Smooth muscle cell (in vitro differentiated cells): ENCODE measurements at regions not wholly inside any gene's neighbourhood (a gene's known extent, or its start where the extent isn't known, plus 50 kb on each side); places are given as distances from the start of the nearest gene placed in this dataset.

Experiments
- DNase-seq: peaks from one replicate; lab custom pipeline; 2025; ENCODE audit not compliant: unreplicated experiment; lab: John Stamatoyannopoulos, UW
- H2AFZ ChIP-seq: fragments of 200-600 bp; sonication (generic); 2 replicates; pipeline ENCODE4 v1.6.0; 2016; ENCODE audit warnings: antibody characterized with exemption, low read depth, mild to moderate bottlenecking
- H3F3A ChIP-seq: fragments of 200-600 bp; sonication (generic); 2 replicates; pipeline ENCODE4 v1.6.0; 2017; ENCODE audit warnings: antibody characterized with exemption, low read depth
- H3K27ac ChIP-seq: fragments of 200-600 bp; sonication (generic); 2 replicates; pipeline ENCODE4 v1.5.1; 2016; ENCODE audit warnings: low read depth, mild to moderate bottlenecking
- H3K27me3 ChIP-seq: fragments of 200-600 bp; sonication (generic); 2 replicates; pipeline ENCODE4 v1.6.1; 2016; ENCODE audit warnings: low read depth, mild to moderate bottlenecking
- H3K36me3 ChIP-seq: fragments of 200-600 bp; sonication (generic); 2 replicates; pipeline ENCODE4 v1.5.1; 2016; ENCODE audit warnings: low read depth
- H3K4me1 ChIP-seq: fragments of 200-600 bp; sonication (generic); 2 replicates; pipeline ENCODE4 v1.5.1; 2016; ENCODE audit warnings: low read depth
- H3K4me2 ChIP-seq: fragments of 200-600 bp; sonication (generic); 2 replicates; pipeline ENCODE4 v1.6.0; 2016; ENCODE audit warnings: mild to moderate bottlenecking
- H3K4me3 ChIP-seq: fragments of 200-600 bp; sonication (generic); 2 replicates; pipeline ENCODE4 v1.5.1; 2016; ENCODE audit warnings: mild to moderate bottlenecking
- H3K79me2 ChIP-seq: fragments of 200-600 bp; sonication (generic); 2 replicates; pipeline ENCODE4 v1.6.0; 2016; ENCODE audit warnings: low read depth, mild to moderate bottlenecking
- H3K9ac ChIP-seq: fragments of 200-600 bp; sonication (generic); 2 replicates; pipeline ENCODE4 v1.6.0; 2016; ENCODE audit warnings: low read depth
- H3K9me3 ChIP-seq: fragments of 200-600 bp; sonication (generic); replicated peaks from 2 replicates; pipeline ENCODE4 v1.5.1; 2016; ENCODE audit warnings: low read depth
- H4K20me1 ChIP-seq: fragments of 200-600 bp; sonication (generic); 2 replicates; pipeline ENCODE4 v1.6.0; 2016; ENCODE audit warnings: low read depth
- WGBS: methylation state at CpG from one replicate; pipeline ENCODE4 v1.1.7; 2016; ENCODE audit warnings: low lambda C conversion rate; 5-methylcytosine and 5-hydroxymethylcytosine counted together
- TF ChIP-seq, protein P1 (sequence below): fragments of 200-600 bp; sonication (generic); IDR thresholded peaks from 2 replicates; pipeline ENCODE4 v1.5.1; 2017; ENCODE audit warnings: borderline replicate concordance, mild to moderate bottlenecking, antibody characterized with exemption; ENCODE audit not compliant: insufficient read depth, poor library complexity, severe bottlenecking

- H4K20me1 ChIP-seq = no peaks in the 10 kb centered on the region
- H3K27me3 ChIP-seq = no peaks in the 10 kb centered on the region
- H3K9me3 ChIP-seq = no peaks in the 10 kb centered on the region
- DNase-seq = no peak
- no peak overlapping the region for H3K9ac ChIP-seq
- TF ChIP-seq, protein P1, sequence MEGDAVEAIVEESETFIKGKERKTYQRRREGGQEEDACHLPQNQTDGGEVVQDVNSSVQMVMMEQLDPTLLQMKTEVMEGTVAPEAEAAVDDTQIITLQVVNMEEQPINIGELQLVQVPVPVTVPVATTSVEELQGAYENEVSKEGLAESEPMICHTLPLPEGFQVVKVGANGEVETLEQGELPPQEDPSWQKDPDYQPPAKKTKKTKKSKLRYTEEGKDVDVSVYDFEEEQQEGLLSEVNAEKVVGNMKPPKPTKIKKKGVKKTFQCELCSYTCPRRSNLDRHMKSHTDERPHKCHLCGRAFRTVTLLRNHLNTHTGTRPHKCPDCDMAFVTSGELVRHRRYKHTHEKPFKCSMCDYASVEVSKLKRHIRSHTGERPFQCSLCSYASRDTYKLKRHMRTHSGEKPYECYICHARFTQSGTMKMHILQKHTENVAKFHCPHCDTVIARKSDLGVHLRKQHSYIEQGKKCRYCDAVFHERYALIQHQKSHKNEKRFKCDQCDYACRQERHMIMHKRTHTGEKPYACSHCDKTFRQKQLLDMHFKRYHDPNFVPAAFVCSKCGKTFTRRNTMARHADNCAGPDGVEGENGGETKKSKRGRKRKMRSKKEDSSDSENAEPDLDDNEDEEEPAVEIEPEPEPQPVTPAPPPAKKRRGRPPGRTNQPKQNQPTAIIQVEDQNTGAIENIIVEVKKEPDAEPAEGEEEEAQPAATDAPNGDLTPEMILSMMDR = no peak
- no peaks in the 10 kb centered on the region for H3K36me3 ChIP-seq
- H3K4me2 ChIP-seq = no peak overlapping the region
- H2AFZ ChIP-seq = no peak overlapping the region
- no peaks in the 10 kb centered on the region for H3F3A ChIP-seq
- WGBS = 81% methylated on average over 9 of the region's 9 CpGs
- no peak overlapping the region for H3K27ac ChIP-seq
- no peak overlapping the region for H3K4me3 ChIP-seq
- H3K4me1 ChIP-seq = no peaks in the 10 kb centered on the region
- H3K79me2 ChIP-seq = no peaks in the 10 kb centered on the region
These were observed 124.0 kb upstream of the RCN1 start for GRCh38 chr11:31966846-31967245.

GRCh38 chr11:31964181-31964580, 126.7 kb upstream of the RCN1 start:
- Histone ChIP-seq H3K4me1 (no peaks in the 10 kb centered on the region), H3K4me2 (no peak overlapping the region), H4K20me1 (no peaks in the 10 kb centered on the region), H3K27ac (no peak overlapping the region), H3K36me3 (no peaks in the 10 kb centered on the region), H3K79me2 (no peaks in the 10 kb centered on the region), H3K9ac (no peak overlapping the region), H3K4me3 (no peak overlapping the region), H2AFZ (no peak overlapping the region), H3K27me3 (no peaks in the 10 kb centered on the region), H3K9me3 (no peaks in the 10 kb centered on the region), H3F3A (no peaks in the 10 kb centered on the region)
- 81% methylated on average over 3 of the region's 3 CpGs for WGBS
- TF ChIP-seq, protein P1 = no peak
- no peak for DNase-seq

DNA sequence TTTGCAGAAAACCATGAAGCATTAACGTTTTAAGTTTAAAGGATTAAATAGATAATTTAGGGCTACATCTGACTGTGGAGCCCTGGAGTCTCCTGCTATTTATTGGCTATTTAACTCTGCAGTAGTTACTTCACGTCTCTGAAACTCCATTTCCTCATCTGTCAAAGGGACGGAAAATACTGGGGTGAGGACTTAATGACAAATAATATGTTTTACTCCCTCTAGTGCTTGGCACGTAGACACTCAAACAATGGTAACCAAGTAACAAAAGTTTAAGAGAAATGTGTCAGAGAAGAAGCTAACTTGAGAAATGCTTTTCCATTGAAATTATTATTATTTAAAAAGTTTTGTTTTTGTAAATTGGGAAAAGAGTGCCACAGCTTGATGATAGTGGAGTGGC, 130.7 kb upstream of the RCN1 start:
- Histone ChIP-seq H4K20me1 (no peaks in the 10 kb centered on the region), H3K79me2 (no peaks in the 10 kb centered on the region), H3K9ac (no peak overlapping the region), H3F3A (no peaks in the 10 kb centered on the region), H2AFZ (no peak overlapping the region), H3K4me1 (no peaks in the 10 kb centered on the region), H3K4me2 (no peak overlapping the region), H3K27me3 (no peaks in the 10 kb centered on the region), H3K27ac (no peak overlapping the region), H3K36me3 (no peaks in the 10 kb centered on the region), H3K4me3 (no peak overlapping the region), H3K9me3 (no peaks in the 10 kb centered on the region)
- DNase-seq = no peak
- WGBS = 53% methylated on average over 4 of the region's 4 CpGs
- TF ChIP-seq, protein P1 = no peak

- Histone ChIP-seq H3K79me2 (no peaks in the 10 kb centered on the region), H3K4me1 (no peaks in the 10 kb centered on the region), H3K4me3 (no peak overlapping the region), H3K27me3 (no peaks in the 10 kb centered on the region), H3K4me2 (no peak overlapping the region), H3K36me3 (no peaks in the 10 kb centered on the region), H2AFZ (no peak overlapping the region), H3K27ac (no peak overlapping the region), H3F3A (no peaks in the 10 kb centered on the region), H3K9me3 (no peaks in the 10 kb centered on the region), H3K9ac (no peak overlapping the region), H4K20me1 (no peaks in the 10 kb centered on the region)
- DNase-seq = no peak
- TF ChIP-seq, protein P1 = no peak
- WGBS = 62% methylated on average over 6 of the region's 6 CpGs
These were observed 131.2 kb upstream of the RCN1 start for GRCh38 chr11:31959716-31960115.
